Activated T-helper 17 cell treated with anti-CD3 and anti-CD28 coated beads, Interleukin-2, amount 50 U/mL, for 72 hours (primary cell): ENCODE measurements at regions not wholly inside any gene's neighbourhood (a gene's known extent, or its start where the extent isn't known, plus 50 kb on each side); places are given as distances from the start of the nearest gene placed in this dataset.
"Not testable (repeated sequence)": the region's sequence is repeated elsewhere in the genome, so short reads cannot be mapped to it uniquely, and the experiment has no call there.

Experiments used
- ATAC-seq: fragments of 150-1000 bp; cut with Tn5 transposase; replicated peaks from 2 replicates; pipeline ENCODE4 v1.10.0; 2021; ENCODE audit warnings: mild to moderate bottlenecking, moderate library complexity
- H3K27ac Mint-ChIP-seq: one replicate; pipeline ENCODE4 v1.8.0; 2022; ENCODE audit warnings: mixed read lengths
- H3K27me3 Mint-ChIP-seq: one replicate; pipeline ENCODE4 v1.8.0; 2022; ENCODE audit warnings: mixed read lengths
- H3K36me3 Mint-ChIP-seq: one replicate; pipeline ENCODE4 v1.8.0; 2022; ENCODE audit warnings: low read depth, mild to moderate bottlenecking, mixed read lengths
- H3K4me1 Mint-ChIP-seq: one replicate; pipeline ENCODE4 v1.8.0; 2022; ENCODE audit warnings: mixed read lengths
- H3K4me3 Mint-ChIP-seq: one replicate; pipeline ENCODE4 v1.8.0; 2022; ENCODE audit warnings: mild to moderate bottlenecking, mixed read lengths
- H3K9me3 Mint-ChIP-seq: one replicate; pipeline ENCODE4 v1.8.0; 2022; ENCODE audit warnings: mixed read lengths

DNA sequence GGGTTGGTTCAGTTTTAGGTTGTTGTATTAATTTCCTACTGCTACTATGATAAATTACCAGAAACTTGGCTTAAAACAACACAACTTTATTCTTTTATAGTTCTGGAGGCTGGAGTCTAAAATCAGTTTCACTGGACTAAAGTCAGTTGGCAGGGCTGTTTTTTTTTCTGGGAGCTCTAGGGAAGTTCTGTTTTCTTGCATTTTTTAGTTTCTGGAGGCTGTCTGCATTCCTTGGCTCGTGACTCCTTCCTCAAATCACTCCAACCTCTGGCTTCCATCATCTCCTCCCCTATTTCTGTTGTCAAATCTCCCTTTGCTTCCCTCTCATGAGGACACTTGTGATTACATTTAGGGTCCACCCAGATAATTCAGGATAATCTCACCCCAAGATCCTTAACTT is 51.3 kb upstream of the SUB1 start:
- Mint-ChIP-seq H3K4me3 (peak overlapping the region; percentile 97), H3K9me3 (no peaks in the 10 kb centered on the region), H3K27ac (peak overlapping the region; percentile 58), H3K36me3 (peaks cover 33% of the 10 kb centered on the region), H3K27me3 (no peaks in the 10 kb centered on the region), H3K4me1 (peaks cover 42% of the 10 kb centered on the region)
- ATAC-seq = no peak

GRCh38 chr5:32531885-32532520 is 53.4 kb upstream of the SUB1 start:
- peak; percentile 88 for ATAC-seq
- Mint-ChIP-seq H3K4me1 (peaks cover 27% of the 10 kb centered on the region), H3K27me3 (no peaks in the 10 kb centered on the region), H3K9me3 (no peaks in the 10 kb centered on the region), H3K36me3 (peaks cover 19% of the 10 kb centered on the region), H3K4me3 (peak overlapping the region; percentile 97), H3K27ac (peak overlapping the region; percentile 98)

GRCh38 chr5:32527321-32527720 is 58.0 kb upstream of the SUB1 start:
- not testable (repeated sequence) for H3K9me3 Mint-ChIP-seq, H3K27me3 Mint-ChIP-seq, ATAC-seq, H3K27ac Mint-ChIP-seq, H3K36me3 Mint-ChIP-seq, H3K4me3 Mint-ChIP-seq
- peaks cover 17% of the 10 kb centered on the region for H3K4me1 Mint-ChIP-seq

- no peak overlapping the region for H3K4me3 Mint-ChIP-seq
- H3K27me3 Mint-ChIP-seq = no peaks in the 10 kb centered on the region
- H3K4me1 Mint-ChIP-seq = peaks cover 16% of the 10 kb centered on the region
- H3K36me3 Mint-ChIP-seq = peaks cover 5% of the 10 kb centered on the region
- H3K9me3 Mint-ChIP-seq = no peaks in the 10 kb centered on the region
- no peak for ATAC-seq
- H3K27ac Mint-ChIP-seq = no peak overlapping the region
Measured at GRCh38 chr5:32526810-32527209, 58.5 kb upstream of the SUB1 start.

GRCh38 chr5:32523625-32524024 is 61.7 kb upstream of the SUB1 start:
- no peaks in the 10 kb centered on the region for H3K27me3 Mint-ChIP-seq
- peak; percentile 13 for ATAC-seq
- H3K9me3 Mint-ChIP-seq = no peaks in the 10 kb centered on the region
- H3K36me3 Mint-ChIP-seq = no peaks in the 10 kb centered on the region
- no peak overlapping the region for H3K27ac Mint-ChIP-seq
- no peak overlapping the region for H3K4me3 Mint-ChIP-seq
- H3K4me1 Mint-ChIP-seq = peaks cover 9% of the 10 kb centered on the region

- Mint-ChIP-seq H3K27ac (no peak overlapping the region), H3K27me3 (no peaks in the 10 kb centered on the region), H3K4me1 (peaks cover 9% of the 10 kb centered on the region), H3K36me3 (no peaks in the 10 kb centered on the region), H3K4me3 (peak overlapping the region; percentile 1), H3K9me3 (no peaks in the 10 kb centered on the region)
- peak; percentile 98 for ATAC-seq
Measured at GRCh38 chr5:32522429-32523143, 62.8 kb upstream of the SUB1 start.

DNA sequence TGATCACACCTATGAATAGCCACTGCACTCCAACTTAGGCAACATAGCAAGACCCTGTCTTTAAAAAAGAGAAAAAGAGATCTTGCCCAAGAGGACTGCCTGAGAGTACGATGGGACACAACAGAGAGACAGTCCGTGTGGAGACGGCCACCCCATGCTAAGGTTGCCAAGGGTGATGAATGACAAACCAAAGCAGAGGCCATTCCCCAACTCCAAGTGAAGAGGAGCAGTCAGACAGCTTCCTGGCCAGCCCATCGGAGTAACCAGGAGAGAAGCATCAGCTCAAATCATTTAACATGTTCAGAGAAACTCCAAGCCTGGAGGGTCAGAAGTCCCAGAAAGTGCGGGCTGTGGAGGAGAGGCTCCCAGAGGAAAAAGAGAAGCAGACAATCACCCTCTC is 63.9 kb upstream of the SUB1 start:
- H3K27me3 Mint-ChIP-seq = no peaks in the 10 kb centered on the region
- no peak overlapping the region for H3K4me3 Mint-ChIP-seq
- no peak overlapping the region for H3K27ac Mint-ChIP-seq
- no peaks in the 10 kb centered on the region for H3K36me3 Mint-ChIP-seq
- H3K9me3 Mint-ChIP-seq = no peaks in the 10 kb centered on the region
- H3K4me1 Mint-ChIP-seq = peaks cover 9% of the 10 kb centered on the region
- no peak for ATAC-seq

DNA sequence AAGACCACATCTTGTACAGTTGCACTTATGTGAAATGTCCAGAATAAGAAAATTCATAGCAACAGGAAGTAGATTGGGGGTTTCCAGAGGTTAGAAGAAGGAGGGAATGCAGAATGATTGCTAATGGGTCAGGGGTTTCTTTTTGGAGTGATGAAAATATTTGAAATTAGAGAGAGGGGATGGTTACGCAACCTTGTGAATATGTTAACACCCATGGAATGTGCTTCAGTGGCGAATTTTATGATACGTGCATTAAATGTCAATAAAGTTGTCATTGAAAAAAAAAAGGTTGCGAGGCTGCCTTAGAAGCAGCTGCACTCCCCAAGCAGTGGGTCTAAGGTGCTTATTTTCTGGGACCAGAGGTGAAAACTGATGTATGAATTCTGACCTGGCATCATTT is 64.4 kb upstream of the SUB1 start:
- Mint-ChIP-seq H3K4me1 (peaks cover 9% of the 10 kb centered on the region), H3K4me3 (no peak overlapping the region), H3K36me3 (no peaks in the 10 kb centered on the region), H3K27me3 (no peaks in the 10 kb centered on the region), H3K9me3 (no peaks in the 10 kb centered on the region), H3K27ac (no peak overlapping the region)
- ATAC-seq = no peak

DNA sequence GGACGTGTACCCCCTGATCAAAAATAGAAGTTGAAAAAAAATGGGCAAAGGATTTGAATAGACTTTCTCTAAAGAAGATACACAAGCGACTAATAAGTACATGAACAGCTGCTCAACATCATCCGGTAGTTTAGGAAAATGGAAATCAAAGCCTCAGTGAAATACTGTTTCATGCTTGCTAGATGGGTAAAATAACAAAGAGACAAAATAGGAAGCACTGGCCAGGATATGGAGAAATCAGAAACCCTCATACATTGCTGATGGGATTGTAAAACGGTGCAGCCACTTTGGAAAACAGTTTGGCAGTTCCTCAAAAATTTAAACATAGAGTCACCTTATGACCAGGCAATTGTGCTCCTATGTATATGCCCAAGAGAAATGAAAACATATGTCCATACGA is 65.0 kb upstream of the SUB1 start:
- ATAC-seq = no peak
- no peak overlapping the region for H3K27ac Mint-ChIP-seq
- H3K9me3 Mint-ChIP-seq = no peaks in the 10 kb centered on the region
- H3K4me1 Mint-ChIP-seq = peaks cover 9% of the 10 kb centered on the region
- no peak overlapping the region for H3K4me3 Mint-ChIP-seq
- H3K27me3 Mint-ChIP-seq = no peaks in the 10 kb centered on the region
- H3K36me3 Mint-ChIP-seq = no peaks in the 10 kb centered on the region

- Mint-ChIP-seq H3K36me3 (no peaks in the 10 kb centered on the region), H3K4me3 (no peak overlapping the region), H3K27ac (no peak overlapping the region), H3K27me3 (no peaks in the 10 kb centered on the region), H3K9me3 (no peaks in the 10 kb centered on the region), H3K4me1 (peaks cover 9% of the 10 kb centered on the region)
- no peak for ATAC-seq
Measured at GRCh38 chr5:32519508-32519907, 65.8 kb upstream of the SUB1 start.

- H3K4me1 Mint-ChIP-seq = no peaks in the 10 kb centered on the region
- ATAC-seq = no peak
- H3K27ac Mint-ChIP-seq = no peak overlapping the region
- no peaks in the 10 kb centered on the region for H3K36me3 Mint-ChIP-seq
- H3K27me3 Mint-ChIP-seq = no peaks in the 10 kb centered on the region
- no peaks in the 10 kb centered on the region for H3K9me3 Mint-ChIP-seq
- no peak overlapping the region for H3K4me3 Mint-ChIP-seq
Measured at GRCh38 chr5:32514806-32515205, 70.3 kb upstream of the ZFR start.

DNA sequence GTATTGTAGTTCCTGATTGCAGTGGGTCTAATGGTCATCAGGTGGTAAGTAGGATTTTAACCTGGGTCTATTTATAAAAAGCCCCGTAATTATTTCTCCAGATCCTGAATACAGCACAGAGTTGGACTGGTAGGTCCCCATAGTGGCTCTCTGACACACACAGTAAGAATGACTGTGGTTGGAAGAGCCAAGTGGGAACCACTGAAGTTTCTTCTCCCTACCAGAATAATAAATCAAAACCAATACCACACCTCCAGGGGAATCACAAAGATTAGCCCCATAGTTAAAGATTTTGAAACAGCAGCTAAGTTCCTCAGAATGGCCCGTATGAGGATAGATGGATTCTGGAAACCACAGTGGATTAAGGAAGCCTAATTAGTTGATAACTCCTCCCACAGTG is 68.4 kb upstream of the ZFR start:
- no peaks in the 10 kb centered on the region for H3K27me3 Mint-ChIP-seq
- no peaks in the 10 kb centered on the region for H3K36me3 Mint-ChIP-seq
- no peak overlapping the region for H3K27ac Mint-ChIP-seq
- no peak for ATAC-seq
- no peaks in the 10 kb centered on the region for H3K4me1 Mint-ChIP-seq
- H3K4me3 Mint-ChIP-seq = no peak overlapping the region
- no peaks in the 10 kb centered on the region for H3K9me3 Mint-ChIP-seq

- Mint-ChIP-seq H3K9me3 (no peaks in the 10 kb centered on the region), H3K27me3 (no peaks in the 10 kb centered on the region), H3K4me1 (no peaks in the 10 kb centered on the region), H3K36me3 (no peaks in the 10 kb centered on the region), H3K4me3 (no peak overlapping the region), H3K27ac (no peak overlapping the region)
- ATAC-seq = peak; percentile 42
Measured at GRCh38 chr5:32511776-32512374, 67.3 kb upstream of the ZFR start.

DNA sequence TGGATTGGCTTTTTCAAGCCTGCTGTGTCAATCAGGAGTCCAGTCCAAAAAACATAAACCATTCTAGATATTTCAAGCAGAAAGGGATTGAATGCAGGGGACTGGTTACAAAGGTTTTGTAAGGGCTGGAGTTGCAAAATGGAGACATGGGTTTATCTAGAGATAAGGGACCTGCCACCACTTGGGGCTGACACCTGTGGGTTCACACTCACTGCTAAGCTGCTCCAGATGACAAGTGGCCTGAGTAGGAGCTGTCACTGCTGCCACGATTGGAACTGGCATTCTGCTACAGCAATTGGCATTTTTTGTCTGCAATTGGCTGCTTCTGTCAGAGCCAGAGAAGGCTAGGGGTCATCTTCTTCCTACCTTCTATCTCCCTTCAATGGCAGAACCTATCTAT is 66.3 kb upstream of the ZFR start:
- ATAC-seq = no peak
- Mint-ChIP-seq H3K27me3 (no peaks in the 10 kb centered on the region), H3K36me3 (no peaks in the 10 kb centered on the region), H3K4me3 (no peak overlapping the region), H3K4me1 (no peaks in the 10 kb centered on the region), H3K27ac (no peak overlapping the region), H3K9me3 (no peaks in the 10 kb centered on the region)
